HG02970 (cell line): ENCODE measurements at regions not wholly inside any gene's neighbourhood (a gene's known extent, or its start where the extent isn't known, plus 50 kb on each side); places are given as distances from the start of the nearest gene placed in this dataset.

ENCODE experiments used
- ATAC-seq: cut with Tn5 transposase; IDR thresholded peaks from one replicate; pipeline ENCODE4 v1.9.1; 2021; ENCODE audit warnings: mild to moderate bottlenecking, moderate library complexity, moderate number of reproducible peaks; ENCODE audit not compliant: unreplicated experiment, low FRiP score

- ATAC-seq: no peak
Measured at GRCh38 chrX:10798041-10798440, 177.7 kb upstream of the MID1 start.

- no peak for ATAC-seq
Measured at GRCh38 chrX:10800796-10801195, 180.4 kb upstream of the MID1 start.

- no peak for ATAC-seq
Measured at GRCh38 chrX:10811111-10811510, 190.7 kb upstream of the MID1 start.

GRCh38 chrX:10813761-10814160, 193.4 kb upstream of the MID1 start:
- no peak for ATAC-seq

- no peak for ATAC-seq
Measured at GRCh38 chrX:10818651-10819050, 198.3 kb upstream of the MID1 start.

- no peak for ATAC-seq
Measured at GRCh38 chrX:10819973-10820372, 199.6 kb upstream of the MID1 start.

- ATAC-seq: no peak
Measured at GRCh38 chrX:10821293-10821692, 200.9 kb upstream of the MID1 start.

GRCh38 chrX:10828036-10828435, 207.7 kb upstream of the MID1 start:
- ATAC-seq: no peak

GRCh38 chrX:10828640-10829039, 208.3 kb upstream of the MID1 start:
- ATAC-seq: no peak

GRCh38 chrX:10831716-10832502, 211.5 kb upstream of the MID1 start:
- ATAC-seq: no peak

- ATAC-seq: no peak
Measured at GRCh38 chrX:10833299-10834169, 213.1 kb upstream of the MID1 start.

- ATAC-seq: no peak
Measured at GRCh38 chrX:10841579-10841978, 221.2 kb upstream of the MID1 start.

GRCh38 chrX:10842646-10843045, 222.3 kb upstream of the MID1 start:
- no peak for ATAC-seq

- no peak for ATAC-seq
Measured at GRCh38 chrX:10847333-10847732, 226.9 kb upstream of the MID1 start.

- ATAC-seq: no peak
Measured at GRCh38 chrX:10851809-10852208, 231.4 kb upstream of the MID1 start.

- no peak for ATAC-seq
Measured at GRCh38 chrX:10854594-10854993, 234.2 kb upstream of the MID1 start.

- ATAC-seq: no peak
Measured at GRCh38 chrX:10855845-10856244, 235.5 kb upstream of the MID1 start.

GRCh38 chrX:10856797-10857196, 236.4 kb upstream of the MID1 start:
- ATAC-seq: no peak

- ATAC-seq: no peak
Measured at GRCh38 chrX:10859353-10859752, 239.0 kb upstream of the MID1 start.

- no peak for ATAC-seq
Measured at GRCh38 chrX:10875995-10876394, 235.1 kb upstream of the HCCS start.

- ATAC-seq: no peak
Measured at GRCh38 chrX:10882484-10882883, 228.6 kb upstream of the HCCS start.

GRCh38 chrX:10884246-10884645, 226.9 kb upstream of the HCCS start:
- no peak for ATAC-seq
